Endodermal cell (in vitro differentiated cells): ENCODE measurements at regions not wholly inside any gene's neighbourhood (a gene's known extent, or its start where the extent isn't known, plus 50 kb on each side); places are given as distances from the start of the nearest gene placed in this dataset.
A peak's percentile ranks its signal among the peaks of the same experiment; 100 is the strongest.

Experiments
- DNase-seq: peaks from one replicate; pipeline ENCODE4 v3.0.0-alpha.2; 2017
- H3K27ac ChIP-seq: 2 replicates; pipeline ENCODE4 v1.5.1; 2013; ENCODE audit warnings: mild to moderate bottlenecking, low read depth, low read length, moderate library complexity
- H3K27me3 ChIP-seq: 2 replicates; pipeline ENCODE4 v1.6.1; 2013; ENCODE audit warnings: mild to moderate bottlenecking, low read length, moderate library complexity; ENCODE audit not compliant: insufficient read depth, control insufficient read depth, poor library complexity, severe bottlenecking
- H3K36me3 ChIP-seq: 2 replicates; pipeline ENCODE4 v1.7.0; 2013; ENCODE audit warnings: mild to moderate bottlenecking, low read length, moderate library complexity; ENCODE audit not compliant: control insufficient read depth, insufficient read depth
- H3K4me1 ChIP-seq: one replicate; pipeline ENCODE4 v1.7.0; 2013; ENCODE audit warnings: low read length; ENCODE audit not compliant: control insufficient read depth, insufficient read depth
- H3K4me3 ChIP-seq: 2 replicates; pipeline ENCODE4 v1.5.1; 2013; ENCODE audit warnings: mild to moderate bottlenecking, low read length, moderate library complexity
- H3K9ac ChIP-seq: 2 replicates; pipeline ENCODE4 v1.6.1; 2013; ENCODE audit warnings: mild to moderate bottlenecking, low read length, moderate library complexity; ENCODE audit not compliant: poor library complexity, severe bottlenecking; ENCODE audit errors: extremely low read depth
- H3K9me3 ChIP-seq: 2 replicates; pipeline ENCODE4 v1.6.1; 2013; ENCODE audit warnings: mild to moderate bottlenecking, low read length, moderate library complexity; ENCODE audit not compliant: control insufficient read depth
- H3K27ac Mint-ChIP-seq: 2 replicates; pipeline ENCODE4 v1.8.0; 2020; ENCODE audit warnings: mixed read lengths
- H3K27me3 Mint-ChIP-seq: 2 replicates; pipeline ENCODE4 v1.8.0; 2021; ENCODE audit warnings: mild to moderate bottlenecking, mixed read lengths; ENCODE audit not compliant: insufficient read depth
- H3K36me3 Mint-ChIP-seq: 2 replicates; pipeline ENCODE4 v1.8.0; 2020; ENCODE audit warnings: low read depth, mixed read lengths
- H3K4me1 Mint-ChIP-seq: 2 replicates; pipeline ENCODE4 v1.8.0; 2020; ENCODE audit warnings: mixed read lengths
- H3K4me3 Mint-ChIP-seq: 2 replicates; pipeline ENCODE4 v1.8.0; 2020; ENCODE audit warnings: mild to moderate bottlenecking, moderate library complexity, mixed read lengths
- H3K9me3 Mint-ChIP-seq: 2 replicates; pipeline ENCODE4 v1.8.0; 2020; ENCODE audit warnings: mild to moderate bottlenecking, mixed read lengths
- WGBS, 2 experiments: methylation state at CpG; one replicate each; pipeline versions ENCODE4 v1.1.5 to v1.1.7; 2013; ENCODE audit warnings: missing lambda C conversion rate in 2 of 2, mixed read lengths in 1 of 2; ENCODE audit not compliant: insufficient coverage in 1 of 2, insufficient read length in 1 of 2; 5-methylcytosine and 5-hydroxymethylcytosine counted together
- TF ChIP-seq, protein P1 (sequence below): fragments of 200-600 bp; sonication (generic); conservative IDR thresholded peaks from 2 replicates; pipeline ENCODE4 v1.5.0; 2021; ENCODE audit warnings: antibody characterized with exemption, mild to moderate bottlenecking

DNA sequence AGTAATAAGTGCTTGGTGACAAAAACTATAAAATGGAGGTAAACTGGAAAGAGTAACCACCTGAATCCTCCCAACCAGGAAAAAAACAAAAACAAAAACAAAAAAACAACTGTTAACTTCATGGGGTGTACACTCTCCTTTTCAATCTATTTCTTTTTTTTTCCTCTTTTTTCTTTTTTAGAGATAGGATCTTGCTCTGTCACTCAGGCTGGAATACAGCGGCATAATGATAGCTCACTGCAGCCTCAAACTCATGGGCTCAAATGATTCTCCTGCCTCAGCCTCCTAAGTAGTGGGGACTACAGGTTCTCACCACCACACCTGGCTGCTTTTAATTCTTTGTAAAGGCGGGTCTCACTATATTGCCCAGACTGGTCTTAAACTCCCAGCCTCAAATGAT is 76.8 kb downstream of the PHLDA1 start:
- Histone ChIP-seq H3K9ac (no peak overlapping the region), H3K4me3 (no peak overlapping the region), H3K4me1 (peaks cover 13% of the 10 kb centered on the region), H3K9me3 (no peaks in the 10 kb centered on the region), H3K27me3 (no peaks in the 10 kb centered on the region), H3K27ac (no peak overlapping the region), H3K36me3 (no peaks in the 10 kb centered on the region)
- no peak for DNase-seq
- no peaks in the 10 kb centered on the region for H3K9me3 Mint-ChIP-seq
- peak overlapping the region; percentile 27 for H3K27ac Mint-ChIP-seq
- H3K4me3 Mint-ChIP-seq = no peak overlapping the region
- peaks cover 58% of the 10 kb centered on the region for H3K4me1 Mint-ChIP-seq
- TF ChIP-seq, protein P1, sequence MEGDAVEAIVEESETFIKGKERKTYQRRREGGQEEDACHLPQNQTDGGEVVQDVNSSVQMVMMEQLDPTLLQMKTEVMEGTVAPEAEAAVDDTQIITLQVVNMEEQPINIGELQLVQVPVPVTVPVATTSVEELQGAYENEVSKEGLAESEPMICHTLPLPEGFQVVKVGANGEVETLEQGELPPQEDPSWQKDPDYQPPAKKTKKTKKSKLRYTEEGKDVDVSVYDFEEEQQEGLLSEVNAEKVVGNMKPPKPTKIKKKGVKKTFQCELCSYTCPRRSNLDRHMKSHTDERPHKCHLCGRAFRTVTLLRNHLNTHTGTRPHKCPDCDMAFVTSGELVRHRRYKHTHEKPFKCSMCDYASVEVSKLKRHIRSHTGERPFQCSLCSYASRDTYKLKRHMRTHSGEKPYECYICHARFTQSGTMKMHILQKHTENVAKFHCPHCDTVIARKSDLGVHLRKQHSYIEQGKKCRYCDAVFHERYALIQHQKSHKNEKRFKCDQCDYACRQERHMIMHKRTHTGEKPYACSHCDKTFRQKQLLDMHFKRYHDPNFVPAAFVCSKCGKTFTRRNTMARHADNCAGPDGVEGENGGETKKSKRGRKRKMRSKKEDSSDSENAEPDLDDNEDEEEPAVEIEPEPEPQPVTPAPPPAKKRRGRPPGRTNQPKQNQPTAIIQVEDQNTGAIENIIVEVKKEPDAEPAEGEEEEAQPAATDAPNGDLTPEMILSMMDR = no peak
- WGBS, 2 experiments = 99 to 100% methylated on average over 1 to 2 of the region's 2 CpGs
- no peaks in the 10 kb centered on the region for H3K36me3 Mint-ChIP-seq
- H3K27me3 Mint-ChIP-seq = no peaks in the 10 kb centered on the region

GRCh38 chr12:75954041-75954440 is 77.5 kb downstream of the PHLDA1 start:
- Histone ChIP-seq H3K27me3 (no peaks in the 10 kb centered on the region), H3K36me3 (no peaks in the 10 kb centered on the region), H3K4me1 (peaks cover 10% of the 10 kb centered on the region), H3K9me3 (no peaks in the 10 kb centered on the region), H3K27ac (peak overlapping the region; percentile 65), H3K4me3 (no peak overlapping the region), H3K9ac (no peak overlapping the region)
- no peak for DNase-seq
- H3K4me3 Mint-ChIP-seq = no peak overlapping the region
- H3K4me1 Mint-ChIP-seq = peaks cover 50% of the 10 kb centered on the region
- WGBS, 2 experiments = 83% methylated on average over 3 of the region's 3 CpGs; no CpG with 5 or more reads in 1 of the 2 experiments
- no peaks in the 10 kb centered on the region for H3K27me3 Mint-ChIP-seq
- H3K36me3 Mint-ChIP-seq = no peaks in the 10 kb centered on the region
- TF ChIP-seq, protein P1 = no peak
- peak overlapping the region; percentile 69 for H3K27ac Mint-ChIP-seq
- H3K9me3 Mint-ChIP-seq = no peaks in the 10 kb centered on the region

GRCh38 chr12:75953312-75953906 is 78.2 kb downstream of the PHLDA1 start:
- TF ChIP-seq, protein P1 = no peak
- Histone ChIP-seq H3K27me3 (no peaks in the 10 kb centered on the region), H3K27ac (peak overlapping the region; percentile 65), H3K4me3 (no peak overlapping the region), H3K36me3 (no peaks in the 10 kb centered on the region), H3K9ac (no peak overlapping the region), H3K9me3 (no peaks in the 10 kb centered on the region), H3K4me1 (peaks cover 7% of the 10 kb centered on the region)
- Mint-ChIP-seq H3K27ac (peak overlapping the region; percentile 69), H3K9me3 (no peaks in the 10 kb centered on the region), H3K4me1 (peaks cover 45% of the 10 kb centered on the region), H3K36me3 (no peaks in the 10 kb centered on the region), H3K27me3 (no peaks in the 10 kb centered on the region), H3K4me3 (no peak overlapping the region)
- WGBS, 2 experiments = 88 to 93% methylated on average over 5 of the region's 5 CpGs
- no peak for DNase-seq
